Peyer's patch (tissue), 4 donors: ENCODE measurements at regions not wholly inside any gene's neighbourhood (a gene's known extent, or its start where the extent isn't known, plus 50 kb on each side); places are given as distances from the start of the nearest gene placed in this dataset.

Experiments
- POLR2A ChIP-seq, 2 donors: fragments of 450-650 bp; IDR thresholded peaks; one replicate each; pipeline ENCODE4 v1.5.1; 2017; ENCODE audit warnings: antibody characterized with exemption in 2 of 2, mild to moderate bottlenecking in 2 of 2, moderate library complexity in 2 of 2
- TF ChIP-seq, protein P1 (sequence below), 6 experiments: fragments of 450-650 bp in 4 of 6; fragments of 200-600 bp in 2 of 6; sonication (generic) in 1 of 6; IDR thresholded peaks; one replicate each; pipeline ENCODE4 v1.5.1; 2017 to 2019; ENCODE audit warnings: antibody characterized with exemption in 6 of 6, mild to moderate bottlenecking in 3 of 6, moderate library complexity in 1 of 6

DNA sequence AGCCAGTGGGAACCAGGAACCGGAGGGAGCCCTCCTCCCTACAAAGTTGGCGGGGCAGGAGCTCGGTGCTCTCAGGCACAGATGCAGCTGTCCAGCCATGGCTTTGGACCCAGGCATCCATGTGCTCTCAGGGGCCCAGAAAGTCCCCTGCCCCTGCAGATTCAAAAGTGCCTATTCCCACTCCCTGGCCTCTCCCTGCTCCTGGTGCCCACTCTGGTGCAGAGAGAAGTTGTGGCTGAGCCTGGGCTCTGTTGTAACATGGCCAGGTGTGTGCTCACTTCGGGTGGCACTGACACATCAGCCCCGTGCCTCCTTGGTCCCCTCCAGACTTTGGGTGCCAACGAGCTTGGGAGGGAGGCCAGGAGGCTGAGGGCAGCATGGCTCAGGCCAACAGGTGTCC is 315.8 kb upstream of the KYNU start:
- TF ChIP-seq, protein P1, sequence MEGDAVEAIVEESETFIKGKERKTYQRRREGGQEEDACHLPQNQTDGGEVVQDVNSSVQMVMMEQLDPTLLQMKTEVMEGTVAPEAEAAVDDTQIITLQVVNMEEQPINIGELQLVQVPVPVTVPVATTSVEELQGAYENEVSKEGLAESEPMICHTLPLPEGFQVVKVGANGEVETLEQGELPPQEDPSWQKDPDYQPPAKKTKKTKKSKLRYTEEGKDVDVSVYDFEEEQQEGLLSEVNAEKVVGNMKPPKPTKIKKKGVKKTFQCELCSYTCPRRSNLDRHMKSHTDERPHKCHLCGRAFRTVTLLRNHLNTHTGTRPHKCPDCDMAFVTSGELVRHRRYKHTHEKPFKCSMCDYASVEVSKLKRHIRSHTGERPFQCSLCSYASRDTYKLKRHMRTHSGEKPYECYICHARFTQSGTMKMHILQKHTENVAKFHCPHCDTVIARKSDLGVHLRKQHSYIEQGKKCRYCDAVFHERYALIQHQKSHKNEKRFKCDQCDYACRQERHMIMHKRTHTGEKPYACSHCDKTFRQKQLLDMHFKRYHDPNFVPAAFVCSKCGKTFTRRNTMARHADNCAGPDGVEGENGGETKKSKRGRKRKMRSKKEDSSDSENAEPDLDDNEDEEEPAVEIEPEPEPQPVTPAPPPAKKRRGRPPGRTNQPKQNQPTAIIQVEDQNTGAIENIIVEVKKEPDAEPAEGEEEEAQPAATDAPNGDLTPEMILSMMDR (IDR thresholded peaks at IDR 0.05): no peak
- TF ChIP-seq POLR2A (IDR thresholded peaks at IDR 0.05): no peak
